ENCODE measurements at regions not wholly inside any gene's neighbourhood (a gene's known extent, or its start where the extent isn't known, plus 50 kb on each side); places are given as distances from the start of the nearest gene placed in this dataset.

DNA sequence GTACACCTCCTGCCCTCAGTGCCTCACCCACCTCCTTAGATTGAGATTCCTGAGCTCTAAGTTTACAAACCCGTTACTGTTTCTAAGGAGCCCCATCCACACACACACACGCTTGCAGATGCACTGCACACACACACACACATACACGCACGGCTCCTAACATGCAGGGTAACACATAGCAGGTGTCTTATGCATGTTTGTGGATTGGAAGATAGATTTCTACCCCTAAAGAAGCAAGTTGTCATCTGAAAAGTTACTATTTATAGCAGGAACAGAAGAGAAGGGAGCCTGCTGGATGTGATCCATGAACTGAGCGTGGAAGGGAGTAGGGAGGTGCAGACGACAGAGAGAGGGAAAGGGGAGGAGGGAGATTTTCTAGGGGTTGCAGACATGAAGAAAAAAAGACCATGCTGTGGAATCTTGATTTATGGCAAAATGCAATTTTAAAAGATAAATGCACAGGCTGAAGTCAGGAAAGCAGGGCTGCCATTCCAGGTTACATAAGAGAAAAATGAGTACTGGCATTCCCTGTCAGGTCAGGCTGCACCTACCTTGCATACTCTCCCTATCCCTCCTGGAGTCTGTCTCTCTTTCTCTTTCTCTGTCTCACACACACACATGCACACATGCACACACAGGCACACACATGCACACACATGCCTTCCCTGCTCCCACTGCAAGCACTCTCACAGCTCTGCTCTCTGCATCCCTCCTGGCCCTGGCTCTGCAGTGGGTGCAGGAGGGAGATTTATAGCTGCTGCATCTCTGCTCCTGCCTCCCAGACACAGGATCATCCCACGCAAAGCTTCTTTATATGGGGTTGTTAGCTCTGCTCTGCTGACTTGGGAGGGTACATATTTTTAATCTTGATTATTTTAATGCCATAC lies 192.6 kb upstream of the MYT1L start:
- TF ChIP-seq, protein P1, sequence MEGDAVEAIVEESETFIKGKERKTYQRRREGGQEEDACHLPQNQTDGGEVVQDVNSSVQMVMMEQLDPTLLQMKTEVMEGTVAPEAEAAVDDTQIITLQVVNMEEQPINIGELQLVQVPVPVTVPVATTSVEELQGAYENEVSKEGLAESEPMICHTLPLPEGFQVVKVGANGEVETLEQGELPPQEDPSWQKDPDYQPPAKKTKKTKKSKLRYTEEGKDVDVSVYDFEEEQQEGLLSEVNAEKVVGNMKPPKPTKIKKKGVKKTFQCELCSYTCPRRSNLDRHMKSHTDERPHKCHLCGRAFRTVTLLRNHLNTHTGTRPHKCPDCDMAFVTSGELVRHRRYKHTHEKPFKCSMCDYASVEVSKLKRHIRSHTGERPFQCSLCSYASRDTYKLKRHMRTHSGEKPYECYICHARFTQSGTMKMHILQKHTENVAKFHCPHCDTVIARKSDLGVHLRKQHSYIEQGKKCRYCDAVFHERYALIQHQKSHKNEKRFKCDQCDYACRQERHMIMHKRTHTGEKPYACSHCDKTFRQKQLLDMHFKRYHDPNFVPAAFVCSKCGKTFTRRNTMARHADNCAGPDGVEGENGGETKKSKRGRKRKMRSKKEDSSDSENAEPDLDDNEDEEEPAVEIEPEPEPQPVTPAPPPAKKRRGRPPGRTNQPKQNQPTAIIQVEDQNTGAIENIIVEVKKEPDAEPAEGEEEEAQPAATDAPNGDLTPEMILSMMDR (IDR thresholded peaks at IDR 0.05) = no peak
- ATAC-seq (ENCODE audit: low FRiP score) (no peak), DNase-seq (ENCODE audit: low spot score) (no peak)

DNA sequence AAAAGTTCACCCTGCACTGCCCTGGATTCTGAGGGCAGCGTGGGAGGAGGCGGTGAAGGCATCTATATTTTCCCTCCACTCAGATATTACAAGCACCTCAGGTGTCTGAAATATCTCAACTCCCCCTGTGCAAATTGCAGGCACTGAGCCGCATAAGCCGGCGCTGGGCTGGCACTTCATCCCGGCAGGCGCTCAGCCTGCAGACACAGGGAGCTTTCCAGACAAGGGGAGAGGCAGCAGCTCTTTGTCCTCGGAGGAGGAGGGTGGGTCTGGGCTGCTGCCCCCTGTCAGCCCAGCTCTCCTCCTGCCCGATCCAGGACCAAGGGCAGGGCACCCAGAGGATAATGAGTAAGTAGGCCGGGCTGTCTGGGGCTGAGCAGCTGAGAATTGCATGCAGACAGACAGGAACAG lies 189.3 kb upstream of the MYT1L start:
- TF ChIP-seq, protein P1 (IDR thresholded peaks at IDR 0.05) = no peak
- DNase-seq (ENCODE audit: low spot score) (no peak), ATAC-seq (ENCODE audit: low FRiP score) (no peak)

- TF ChIP-seq, protein P1 (IDR thresholded peaks at IDR 0.05) = no peak
- DNase-seq (ENCODE audit: low spot score) (no peak), ATAC-seq (ENCODE audit: low FRiP score) (no peak)
Measured at GRCh38 chr2:2519381-2519780, 188.3 kb upstream of the MYT1L start.

- TF ChIP-seq, protein P1 (IDR thresholded peaks at IDR 0.05) = no peak
Measured at GRCh38 chr2:2517399-2517798, 186.3 kb upstream of the MYT1L start.

DNA sequence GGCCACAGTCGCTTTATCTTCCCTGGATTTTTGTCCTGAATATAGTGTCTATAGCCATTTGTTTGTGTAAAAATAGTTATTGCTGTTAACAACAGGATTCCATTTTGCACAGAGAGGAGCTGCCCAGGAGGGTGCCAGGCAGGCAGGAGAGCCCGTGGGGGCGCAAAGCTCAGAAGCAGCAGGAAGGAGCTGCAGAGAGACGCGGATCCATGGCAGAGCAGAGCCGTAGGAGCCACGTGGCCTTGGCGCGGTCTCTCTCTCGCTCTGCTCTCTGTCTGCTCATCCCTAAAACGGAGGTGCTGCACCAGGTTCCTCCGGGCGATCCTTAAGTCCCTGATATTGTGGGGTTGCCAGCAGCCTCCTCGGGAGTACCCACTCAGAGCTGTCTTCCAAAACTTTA lies 185.3 kb upstream of the MYT1L start:
- DNase-seq (ENCODE audit: low spot score) (no peak), ATAC-seq (ENCODE audit: low FRiP score) (no peak)
- TF ChIP-seq, protein P1 (IDR thresholded peaks at IDR 0.05) = no peak

More at GRCh38 chr2:2517399-2517798, 186.3 kb upstream of the MYT1L start:
- ATAC-seq (ENCODE audit: low FRiP score) = no peak
- DNase-seq (ENCODE audit: low spot score) = no peak

- TF ChIP-seq, protein P1 (IDR thresholded peaks at IDR 0.05) = no peak
- ATAC-seq (ENCODE audit: low FRiP score) (no peak), DNase-seq (ENCODE audit: low spot score) (no peak)
Measured at GRCh38 chr2:2512931-2513330, 181.9 kb upstream of the MYT1L start.

DNA sequence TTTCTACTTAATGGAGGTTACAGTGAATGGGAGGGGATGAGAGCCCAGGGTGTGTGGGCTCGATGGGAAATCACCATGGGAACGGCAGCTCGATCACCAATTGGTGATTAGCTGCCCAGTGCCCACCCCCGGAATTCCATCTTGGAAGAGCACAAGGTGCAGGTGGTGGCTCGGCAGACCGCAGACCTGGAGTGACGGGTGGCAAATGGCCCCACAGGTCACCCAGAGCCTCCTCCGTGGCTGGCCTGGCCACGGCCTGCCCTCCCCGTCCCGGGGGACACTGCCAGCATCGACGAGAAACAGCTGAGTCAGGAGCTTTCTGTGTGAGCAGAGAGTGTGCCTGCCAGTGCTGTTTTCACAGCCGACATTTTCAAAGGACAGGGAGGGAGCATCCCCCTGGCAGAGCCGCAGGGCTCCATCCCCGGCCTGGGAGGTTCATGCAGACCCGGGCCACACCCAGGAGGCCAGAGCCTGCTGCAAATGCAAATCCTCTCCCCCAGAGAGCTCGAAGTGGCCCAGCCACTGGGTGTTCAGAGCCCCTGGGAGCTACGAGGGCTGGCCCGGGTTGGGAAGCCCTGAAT lies 176.4 kb upstream of the MYT1L start:
- no peak for ATAC-seq (ENCODE audit: low FRiP score)
- no peak for DNase-seq (ENCODE audit: low spot score)
- TF ChIP-seq, protein P1 (IDR thresholded peaks at IDR 0.05) = no peak
